HFFc6 (cell line): ENCODE measurements at regions not wholly inside any gene's neighbourhood (a gene's known extent, or its start where the extent isn't known, plus 50 kb on each side); places are given as distances from the start of the nearest gene placed in this dataset.

Experiments
- DNase-seq: peaks from one replicate; pipeline ENCODE4 v3.0.0-alpha.2; 2018
- H3K27ac Mint-ChIP-seq: 2 replicates; pipeline ENCODE4 v1.8.0; 2020; ENCODE audit warnings: mild to moderate bottlenecking, mixed read lengths
- H3K27me3 Mint-ChIP-seq: 2 replicates; pipeline ENCODE4 v1.8.0; 2021; ENCODE audit warnings: mild to moderate bottlenecking, moderate library complexity, mixed read lengths; ENCODE audit not compliant: insufficient read depth
- H3K36me3 Mint-ChIP-seq: 2 replicates; pipeline ENCODE4 v1.8.0; 2021; ENCODE audit warnings: low read depth, mixed read lengths
- H3K4me1 Mint-ChIP-seq: 2 replicates; pipeline ENCODE4 v1.8.0; 2020; ENCODE audit warnings: low read depth, mixed read lengths
- H3K4me3 Mint-ChIP-seq: 2 replicates; pipeline ENCODE4 v1.8.0; 2020; ENCODE audit warnings: mild to moderate bottlenecking, moderate library complexity, mixed read lengths
- H3K9me3 Mint-ChIP-seq: 2 replicates; pipeline ENCODE4 v1.8.0; 2020; ENCODE audit warnings: mild to moderate bottlenecking, mixed read lengths
- CTCF ChIP-seq: fragments of 200-600 bp; sonication (generic); IDR thresholded peaks from 2 replicates; pipeline ENCODE4 v1.5.0; 2021; ENCODE audit warnings: antibody characterized with exemption, mild to moderate bottlenecking

GRCh38 chr13:55190996-55191395 lies 1949.7 kb upstream of the PRR20A start:
- no peak overlapping the region for H3K27ac Mint-ChIP-seq
- no peaks in the 10 kb centered on the region for H3K36me3 Mint-ChIP-seq
- DNase-seq, result no peak
- no peaks in the 10 kb centered on the region for H3K4me1 Mint-ChIP-seq
- TF ChIP-seq CTCF, result no peak
- H3K4me3 Mint-ChIP-seq, result no peak overlapping the region
- no peaks in the 10 kb centered on the region for H3K27me3 Mint-ChIP-seq
- H3K9me3 Mint-ChIP-seq, result peaks cover 26% of the 10 kb centered on the region

GRCh38 chr13:55199134-55199533 lies 1941.6 kb upstream of the PRR20A start:
- Mint-ChIP-seq H3K27me3 (no peaks in the 10 kb centered on the region), H3K27ac (no peak overlapping the region), H3K36me3 (no peaks in the 10 kb centered on the region), H3K4me3 (no peak overlapping the region), H3K9me3 (peaks cover 36% of the 10 kb centered on the region), H3K4me1 (no peaks in the 10 kb centered on the region)
- no peak for DNase-seq
- no peak for TF ChIP-seq CTCF

GRCh38 chr13:55214841-55215345 lies 1925.8 kb upstream of the PRR20A start:
- H3K36me3 Mint-ChIP-seq, result no peaks in the 10 kb centered on the region
- no peak overlapping the region for H3K4me3 Mint-ChIP-seq
- no peaks in the 10 kb centered on the region for H3K27me3 Mint-ChIP-seq
- H3K9me3 Mint-ChIP-seq, result peaks cover 8% of the 10 kb centered on the region; the same call in 1 of the 2 replicates
- no peak overlapping the region for H3K27ac Mint-ChIP-seq
- no peaks in the 10 kb centered on the region for H3K4me1 Mint-ChIP-seq
- DNase-seq, result no peak
- no peak for TF ChIP-seq CTCF

GRCh38 chr13:55219538-55219937 lies 1921.2 kb upstream of the PRR20A start:
- H3K9me3 Mint-ChIP-seq, result peaks cover 14% of the 10 kb centered on the region
- no peaks in the 10 kb centered on the region for H3K4me1 Mint-ChIP-seq
- no peak overlapping the region for H3K4me3 Mint-ChIP-seq
- H3K27ac Mint-ChIP-seq, result no peak overlapping the region
- no peak for DNase-seq
- no peaks in the 10 kb centered on the region for H3K36me3 Mint-ChIP-seq
- no peak for TF ChIP-seq CTCF
- H3K27me3 Mint-ChIP-seq, result no peaks in the 10 kb centered on the region

GRCh38 chr13:55229906-55230569 lies 1910.7 kb upstream of the PRR20A start:
- no peak for TF ChIP-seq CTCF
- H3K36me3 Mint-ChIP-seq, result no peaks in the 10 kb centered on the region
- peaks cover 37% of the 10 kb centered on the region for H3K9me3 Mint-ChIP-seq
- no peak for DNase-seq
- H3K27ac Mint-ChIP-seq, result no peak overlapping the region
- H3K4me3 Mint-ChIP-seq, result no peak overlapping the region
- H3K4me1 Mint-ChIP-seq, result no peaks in the 10 kb centered on the region
- no peaks in the 10 kb centered on the region; the same call in 1 of the 2 replicates for H3K27me3 Mint-ChIP-seq

- Mint-ChIP-seq H3K4me3 (no peak overlapping the region), H3K27me3 (no peaks in the 10 kb centered on the region; the same call in 1 of the 2 replicates), H3K36me3 (no peaks in the 10 kb centered on the region), H3K4me1 (no peaks in the 10 kb centered on the region), H3K9me3 (peaks cover 37% of the 10 kb centered on the region), H3K27ac (no peak overlapping the region)
- no peak for TF ChIP-seq CTCF
- DNase-seq, result no peak
These were observed 1910.2 kb upstream of the PRR20A start for GRCh38 chr13:55230570-55230908.
